ENCODE measurements at regions not wholly inside any gene's neighbourhood (a gene's known extent, or its start where the extent isn't known, plus 50 kb on each side); places are given as distances from the start of the nearest gene placed in this dataset.

- no peak for DNase-seq
Observed at GRCh38 chr18:61948846-61949438, 56.1 kb upstream of the RNF152 start.

- no peak for DNase-seq
Observed at GRCh38 chr18:61948281-61948741, 55.5 kb upstream of the RNF152 start.

- no peak for DNase-seq
Observed at GRCh38 chr18:61946449-61946848, 53.6 kb upstream of the RNF152 start.

GRCh38 chr18:61943175-61943964 lies 50.6 kb upstream of the RNF152 start:
- no peak for DNase-seq
